H1 (cell line): ENCODE measurements at regions not wholly inside any gene's neighbourhood (a gene's known extent, or its start where the extent isn't known, plus 50 kb on each side); places are given as distances from the start of the nearest gene placed in this dataset.

ENCODE experiments used
- CTBP2 ChIP-seq: IDR thresholded peaks from 2 replicates; pipeline ENCODE4 v1.7.0; 2011; ENCODE audit warnings: borderline replicate concordance, mild to moderate bottlenecking, moderate library complexity, mixed read lengths, low read length; ENCODE audit not compliant: insufficient read depth, insufficient read length
- EP300 ChIP-seq, 2 experiments: IDR thresholded peaks; 1 replicate in 1 of 2; 2 replicates in 1 of 2; pipeline ENCODE4 v1.6.1; 2011 to 2012; ENCODE audit warnings: low read depth in 2 of 2, low read length in 2 of 2, mild to moderate bottlenecking in 2 of 2, borderline replicate concordance in 1 of 2, inconsistent platforms in 1 of 2, moderate library complexity in 1 of 2
- GTF2F1 ChIP-seq: IDR thresholded peaks from 2 replicates; pipeline ENCODE4 v1.6.1; 2012; ENCODE audit warnings: low read depth, low read length, improper control_type of control experiment, borderline replicate concordance
- NRF1 ChIP-seq: IDR thresholded peaks from 2 replicates; pipeline ENCODE4 v1.6.1; 2011; ENCODE audit warnings: mild to moderate bottlenecking, low read depth, low read length, improper control_type of control experiment
- SIX5 ChIP-seq: IDR thresholded peaks from 2 replicates; pipeline ENCODE4 v1.6.1; 2011; ENCODE audit warnings: mild to moderate bottlenecking, low read depth, low read length

DNA sequence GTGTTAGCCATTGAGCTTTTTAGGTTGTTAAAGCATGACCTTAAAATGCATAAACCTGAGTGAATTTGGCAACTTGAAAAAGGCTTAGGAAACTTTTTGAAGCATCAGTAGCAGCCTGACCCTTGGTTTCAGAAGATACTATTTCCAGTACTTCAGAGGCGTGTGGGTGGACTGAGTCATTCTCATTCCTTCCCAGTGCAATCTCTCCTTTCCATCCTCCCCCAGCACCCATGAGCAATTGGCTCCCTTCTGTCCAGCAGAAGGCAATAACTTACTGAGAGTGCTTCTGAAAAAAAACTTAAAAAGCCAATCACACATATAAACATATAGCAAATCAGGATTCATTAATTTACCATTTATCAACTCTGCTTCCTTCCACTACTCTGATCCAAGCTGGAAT lies 299.3 kb upstream of the STXBP6 start (continued):
- TF ChIP-seq EP300 (IDR thresholded peaks at IDR 0.05; ENCODE audit: borderline replicate concordance in 1 of 2, low read depth in 2 of 2, low read length in 2 of 2): no peak
- TF ChIP-seq CTBP2: no peak
- TF ChIP-seq GTF2F1: no peak
- no peak for TF ChIP-seq SIX5
- no peak for TF ChIP-seq NRF1
- TF ChIP-seq, all 59 proteins: peak for 0
